ENCODE measurements at regions not wholly inside any gene's neighbourhood (a gene's known extent, or its start where the extent isn't known, plus 50 kb on each side); places are given as distances from the start of the nearest gene placed in this dataset.
"Not testable (repeated sequence)": the region's sequence is repeated elsewhere in the genome, so short reads cannot be mapped to it uniquely, and the experiment has no call there.

GRCh38 chr7:19552576-19552975 is 156.3 kb downstream of the POLR1F start:
- FAIRE-seq, result no peak
- no peak for DNase-seq (ENCODE audit: extremely low spot score, insufficient read length, low read depth)

- not testable (repeated sequence) for FAIRE-seq; DNase-seq (ENCODE audit: extremely low spot score, insufficient read length, low read depth)
These were observed 159.6 kb downstream of the POLR1F start for GRCh38 chr7:19549246-19549645.

- DNase-seq (ENCODE audit: extremely low spot score, insufficient read length, low read depth) (no peak), FAIRE-seq (no peak)
These were observed 170.9 kb downstream of the POLR1F start for GRCh38 chr7:19537942-19538401.

GRCh38 chr7:19533266-19533665 is 175.6 kb downstream of the POLR1F start:
- DNase-seq (ENCODE audit: extremely low spot score, insufficient read length, low read depth) (no peak), FAIRE-seq (no peak)

GRCh38 chr7:19530852-19531251 is 178.0 kb downstream of the POLR1F start:
- no peak for DNase-seq (ENCODE audit: extremely low spot score, insufficient read length, low read depth)
- no peak for FAIRE-seq

- DNase-seq (ENCODE audit: extremely low spot score, insufficient read length, low read depth), result no peak
- FAIRE-seq, result no peak
These were observed 178.6 kb downstream of the POLR1F start for GRCh38 chr7:19530261-19530660.

GRCh38 chr7:19526639-19527038 is 182.2 kb downstream of the POLR1F start:
- DNase-seq (ENCODE audit: extremely low spot score, insufficient read length, low read depth), result no peak
- no peak for FAIRE-seq

- no peak for DNase-seq (ENCODE audit: extremely low spot score, insufficient read length, low read depth)
- no peak for FAIRE-seq
These were observed 186.4 kb downstream of the POLR1F start for GRCh38 chr7:19522486-19522885.

- DNase-seq (ENCODE audit: extremely low spot score, insufficient read length, low read depth) (no peak), FAIRE-seq (no peak)
These were observed 188.4 kb downstream of the POLR1F start for GRCh38 chr7:19520392-19520791.

GRCh38 chr7:19519443-19520021 is 189.3 kb downstream of the POLR1F start:
- DNase-seq (ENCODE audit: extremely low spot score, insufficient read length, low read depth) (no peak), FAIRE-seq (no peak)

GRCh38 chr7:19517546-19517945 is 191.3 kb downstream of the POLR1F start:
- not testable (repeated sequence) for DNase-seq (ENCODE audit: extremely low spot score, insufficient read length, low read depth); FAIRE-seq

- FAIRE-seq, result no peak
These were observed 200.0 kb downstream of the POLR1F start for GRCh38 chr7:19508821-19509220.

GRCh38 chr7:19508124-19508523 is 200.7 kb downstream of the POLR1F start:
- no peak for DNase-seq (ENCODE audit: extremely low spot score, insufficient read length, low read depth)
- no peak for FAIRE-seq

More at GRCh38 chr7:19508821-19509220, 200.0 kb downstream of the POLR1F start:
- DNase-seq (ENCODE audit: extremely low spot score, insufficient read length, low read depth), result no peak

GRCh38 chr7:19491821-19492452 is 216.9 kb downstream of the POLR1F start:
- peak; percentile 57 for FAIRE-seq
- no peak for DNase-seq (ENCODE audit: extremely low spot score, insufficient read length, low read depth)

GRCh38 chr7:19491371-19491770 is 217.5 kb downstream of the POLR1F start:
- no peak for DNase-seq (ENCODE audit: extremely low spot score, insufficient read length, low read depth)
- no peak for FAIRE-seq

GRCh38 chr7:19489162-19489820 is 219.5 kb downstream of the POLR1F start:
- no peak for DNase-seq (ENCODE audit: extremely low spot score, insufficient read length, low read depth)
- FAIRE-seq, result no peak

- DNase-seq (ENCODE audit: extremely low spot score, insufficient read length, low read depth) (no peak), FAIRE-seq (no peak)
These were observed 220.8 kb downstream of the POLR1F start for GRCh38 chr7:19488056-19488455.

GRCh38 chr7:19482628-19483027 is 226.2 kb downstream of the POLR1F start:
- no peak for FAIRE-seq
- DNase-seq (ENCODE audit: extremely low spot score, insufficient read length, low read depth), result no peak

- FAIRE-seq (no peak), DNase-seq (ENCODE audit: extremely low spot score, insufficient read length, low read depth) (no peak)
These were observed 228.5 kb downstream of the POLR1F start for GRCh38 chr7:19480383-19480782.

- DNase-seq (ENCODE audit: extremely low spot score, insufficient read length, low read depth), result no peak
- no peak for FAIRE-seq
These were observed 238.8 kb downstream of the POLR1F start for GRCh38 chr7:19470031-19470430.

GRCh38 chr7:19465861-19466260 is 243.0 kb downstream of the POLR1F start:
- FAIRE-seq, result no peak
- DNase-seq (ENCODE audit: extremely low spot score, insufficient read length, low read depth), result no peak
